Mammary epithelial cell (primary cell): ENCODE measurements at regions not wholly inside any gene's neighbourhood (a gene's known extent, or its start where the extent isn't known, plus 50 kb on each side); places are given as distances from the start of the nearest gene placed in this dataset.

ENCODE experiments used
- EZH2 ChIP-seq: IDR thresholded peaks from 2 replicates; pipeline ENCODE4 v1.6.1; 2012; ENCODE audit warnings: low read length, inconsistent platforms, borderline replicate concordance
- TF ChIP-seq, protein P1 (sequence below), 2 donors: IDR thresholded peaks in 1 of 2; conservative IDR thresholded peaks in 1 of 2; 2 replicates each; pipeline ENCODE4 v1.5.1; 2011 to 2012; ENCODE audit warnings: inconsistent platforms in 2 of 2, low read length in 2 of 2, mild to moderate bottlenecking in 2 of 2, control low read depth in 1 of 2, low read depth in 1 of 2; ENCODE audit not compliant: insufficient read depth in 1 of 2; ENCODE audit errors: extremely low read depth in 1 of 2

DNA sequence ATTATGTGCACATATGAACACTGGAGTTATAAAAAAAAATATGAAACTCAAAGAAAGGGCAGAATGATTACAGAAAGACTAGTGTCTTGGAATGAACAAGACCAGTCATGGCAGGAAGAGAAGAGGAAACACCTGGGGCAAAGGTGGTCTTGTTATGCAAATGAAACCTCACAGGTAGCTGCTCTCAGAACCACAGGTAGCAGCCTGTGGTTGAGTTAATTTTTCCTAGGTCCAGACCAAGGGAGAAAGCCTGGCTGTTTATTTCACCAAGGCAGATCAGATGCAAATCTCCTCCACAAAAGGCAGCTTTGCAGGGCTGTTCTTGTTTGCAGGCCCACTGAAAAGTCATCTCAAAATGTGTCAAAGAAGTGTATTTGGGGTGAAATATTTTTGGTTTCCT lies 785.8 kb downstream of the RNF144A start:
- TF ChIP-seq EZH2, result no peak
- TF ChIP-seq, protein P1, sequence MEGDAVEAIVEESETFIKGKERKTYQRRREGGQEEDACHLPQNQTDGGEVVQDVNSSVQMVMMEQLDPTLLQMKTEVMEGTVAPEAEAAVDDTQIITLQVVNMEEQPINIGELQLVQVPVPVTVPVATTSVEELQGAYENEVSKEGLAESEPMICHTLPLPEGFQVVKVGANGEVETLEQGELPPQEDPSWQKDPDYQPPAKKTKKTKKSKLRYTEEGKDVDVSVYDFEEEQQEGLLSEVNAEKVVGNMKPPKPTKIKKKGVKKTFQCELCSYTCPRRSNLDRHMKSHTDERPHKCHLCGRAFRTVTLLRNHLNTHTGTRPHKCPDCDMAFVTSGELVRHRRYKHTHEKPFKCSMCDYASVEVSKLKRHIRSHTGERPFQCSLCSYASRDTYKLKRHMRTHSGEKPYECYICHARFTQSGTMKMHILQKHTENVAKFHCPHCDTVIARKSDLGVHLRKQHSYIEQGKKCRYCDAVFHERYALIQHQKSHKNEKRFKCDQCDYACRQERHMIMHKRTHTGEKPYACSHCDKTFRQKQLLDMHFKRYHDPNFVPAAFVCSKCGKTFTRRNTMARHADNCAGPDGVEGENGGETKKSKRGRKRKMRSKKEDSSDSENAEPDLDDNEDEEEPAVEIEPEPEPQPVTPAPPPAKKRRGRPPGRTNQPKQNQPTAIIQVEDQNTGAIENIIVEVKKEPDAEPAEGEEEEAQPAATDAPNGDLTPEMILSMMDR (conservative IDR thresholded peaks at IDR 0.05 in 1 of 2, IDR thresholded peaks at IDR 0.05 in 1 of 2; ENCODE audit: extremely low read depth in 1 of 2, insufficient read depth in 1 of 2, low read depth in 1 of 2, low read length in 2 of 2), result no peak
